ENCODE measurements at regions not wholly inside any gene's neighbourhood (a gene's known extent, or its start where the extent isn't known, plus 50 kb on each side); places are given as distances from the start of the nearest gene placed in this dataset.

DNA sequence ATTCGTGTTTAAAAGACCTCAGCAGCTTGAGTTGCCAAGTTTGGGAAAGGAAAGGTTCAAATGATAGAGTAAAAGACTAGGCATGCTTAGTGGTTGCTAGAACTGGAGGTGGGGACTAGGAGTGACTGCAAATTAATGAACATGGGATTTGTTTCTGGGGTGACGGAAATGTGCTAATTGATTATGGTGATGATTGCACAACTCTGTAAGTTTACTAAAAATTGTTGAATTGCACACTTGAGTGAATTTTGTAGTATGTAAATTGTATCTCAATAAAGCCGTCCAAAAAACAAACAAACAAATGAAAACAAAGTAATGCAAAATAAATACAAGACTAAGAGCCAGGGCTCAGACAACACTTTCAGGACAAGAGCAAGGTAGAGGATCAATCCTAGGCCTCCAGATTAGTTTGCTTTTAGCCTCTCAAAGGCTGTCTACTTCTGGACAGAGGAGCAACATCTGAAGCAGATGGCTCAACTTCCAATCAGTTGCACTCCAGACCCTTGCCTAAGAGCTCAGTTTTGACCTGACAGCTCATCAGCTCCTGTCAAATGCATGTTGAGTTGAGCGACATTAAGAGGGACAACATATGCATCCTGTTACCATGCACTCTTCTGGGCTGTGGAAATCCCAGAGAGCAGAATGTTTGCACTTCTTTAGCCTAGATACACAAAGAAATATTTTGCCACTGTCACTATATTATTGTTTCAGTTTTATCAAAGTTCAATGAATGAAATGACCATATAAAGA, 111.2 kb upstream of the ASIC2 start:
- DNase-seq, result no peak

DNA sequence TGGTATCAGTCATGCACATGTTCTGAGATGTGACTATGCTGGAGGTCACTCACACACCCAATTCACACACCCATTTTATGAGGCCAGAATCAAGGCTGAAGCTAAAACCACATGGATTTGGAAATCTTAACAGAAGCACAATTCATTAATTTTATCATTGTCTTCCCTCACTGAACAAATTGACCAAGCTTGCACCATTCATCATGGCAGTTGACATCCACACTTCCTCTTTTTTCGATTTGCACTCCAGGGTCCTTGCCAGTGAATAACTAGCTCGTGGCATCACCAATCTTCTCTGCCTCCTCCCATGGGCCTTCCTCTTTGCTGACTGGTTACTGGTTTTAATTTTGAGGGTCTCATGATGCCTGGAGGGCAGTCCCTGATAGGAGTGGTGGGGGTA, 123.0 kb upstream of the ASIC2 start:
- DNase-seq, result no peak

DNA sequence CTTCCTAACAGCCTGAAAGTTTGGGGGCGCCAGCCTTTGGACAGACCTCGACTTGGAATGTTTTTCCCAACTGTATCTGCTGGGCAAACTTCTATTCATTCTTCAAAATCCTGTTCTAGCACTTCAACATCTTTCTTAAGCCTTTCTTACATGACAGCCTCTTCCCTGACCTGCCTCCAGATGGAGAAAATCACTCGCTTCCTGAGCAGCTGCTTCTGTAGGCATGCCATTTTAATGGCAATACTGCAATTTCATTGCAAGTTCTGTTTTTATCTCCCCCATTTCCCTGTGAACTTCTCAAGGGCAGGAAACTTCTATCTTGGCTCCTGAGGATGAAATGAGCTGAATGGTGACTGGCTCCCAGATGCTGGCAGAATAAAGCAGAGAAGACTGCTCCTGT, 128.8 kb upstream of the ASIC2 start:
- DNase-seq, result no peak

DNA sequence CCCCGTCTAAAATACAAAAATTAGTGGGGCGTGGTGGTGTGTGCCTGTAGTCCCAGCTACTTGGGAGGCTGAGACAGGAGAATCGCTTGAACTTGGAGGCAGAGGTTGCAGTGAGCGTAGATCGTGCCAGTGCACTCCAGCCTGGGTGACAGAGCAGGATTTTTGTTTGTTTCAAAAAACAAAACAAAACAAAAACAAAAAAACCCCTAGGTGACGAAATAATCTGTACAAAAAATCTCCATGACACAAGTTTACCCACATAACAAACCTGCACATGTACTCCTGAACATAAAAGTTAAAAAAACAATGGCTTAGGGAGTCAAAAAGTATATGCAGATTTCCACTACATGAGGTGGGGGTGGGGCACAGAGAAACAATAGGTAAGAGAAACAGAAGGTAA, 140.5 kb upstream of the ASIC2 start:
- DNase-seq, result no peak

DNA sequence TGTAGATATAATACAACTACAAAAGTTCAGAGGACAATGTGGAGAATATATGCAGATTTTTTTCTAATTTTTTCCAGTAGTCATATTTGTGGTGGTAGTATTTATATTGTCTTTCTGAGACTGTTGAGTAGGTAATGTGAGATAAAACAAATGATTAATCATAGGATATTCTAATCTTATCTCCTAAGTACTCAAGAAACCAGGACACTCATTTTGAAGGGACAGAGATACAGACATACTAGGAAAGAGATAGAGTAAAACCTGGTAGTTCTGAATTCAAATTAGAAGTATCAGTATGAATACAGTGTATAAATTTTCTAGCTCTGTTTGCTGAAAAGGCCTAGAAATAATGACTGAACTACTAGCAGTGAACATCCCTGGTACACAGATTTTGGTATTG, 141.7 kb upstream of the ASIC2 start:
- DNase-seq, result no peak

DNA sequence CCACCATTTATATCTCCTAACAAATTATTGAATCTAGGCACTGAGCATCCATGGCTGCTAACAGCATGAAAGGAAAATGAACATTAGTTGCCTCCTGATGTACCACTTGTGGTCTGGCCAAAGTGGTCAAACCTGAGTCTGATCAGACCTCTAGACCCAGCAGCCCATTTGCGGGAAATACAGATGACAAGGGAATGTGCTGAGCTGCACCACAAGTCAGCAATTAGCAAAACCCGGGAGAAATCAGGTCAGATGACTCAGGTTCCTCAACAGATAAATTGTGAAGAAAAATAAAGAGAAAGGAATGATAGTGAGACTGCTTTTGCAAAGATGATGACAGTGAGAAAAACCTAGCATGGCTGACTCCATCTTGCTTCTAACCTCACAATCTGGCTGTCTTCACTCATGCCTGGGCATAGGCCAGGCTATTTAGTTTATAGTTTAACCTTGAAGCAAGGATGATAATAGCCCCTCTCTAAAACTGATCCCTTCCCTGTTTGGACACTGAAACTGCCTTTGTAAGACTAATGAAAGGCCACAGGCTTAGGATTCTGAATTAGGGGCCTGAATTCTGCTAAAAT, 142.7 kb upstream of the ASIC2 start:
- DNase-seq, result no peak

DNA sequence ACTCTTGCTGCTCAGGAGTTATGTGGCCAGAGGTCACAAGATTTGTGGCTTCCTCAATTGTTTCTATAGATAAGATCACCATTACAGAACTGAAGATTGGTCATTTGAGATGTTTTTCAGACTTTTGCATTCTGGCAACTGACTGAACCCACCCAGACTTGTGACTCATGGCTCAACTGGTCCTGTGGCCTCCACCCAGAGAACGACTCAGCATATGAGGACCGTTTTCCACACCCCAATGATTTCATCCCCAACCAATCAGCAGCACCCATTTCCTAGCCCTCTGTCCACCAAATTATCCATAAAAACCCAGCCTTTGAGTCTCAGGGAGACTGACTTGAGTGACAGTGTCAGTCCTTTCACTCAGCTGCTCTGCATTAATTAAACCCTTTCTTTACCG, 143.2 kb upstream of the ASIC2 start:
- DNase-seq, result no peak

DNA sequence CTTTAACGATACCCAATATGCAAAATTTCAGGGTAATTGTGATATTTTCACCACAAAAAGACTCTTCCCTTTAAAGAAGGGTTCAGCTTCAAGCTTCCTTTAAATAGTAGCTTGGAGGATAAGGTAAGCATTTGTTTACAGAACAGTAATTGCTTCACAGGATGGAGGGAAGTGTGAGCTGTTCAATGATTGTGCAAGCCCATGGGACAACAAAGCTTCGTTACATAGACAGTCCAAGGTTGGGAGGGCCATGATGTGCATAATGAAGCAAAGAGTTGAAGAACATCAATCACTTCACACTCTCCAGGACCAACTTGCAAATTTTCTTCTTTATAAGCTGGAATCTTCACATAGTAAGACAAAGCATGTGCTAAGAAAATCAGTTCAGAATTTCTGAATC, 145.0 kb upstream of the ASIC2 start:
- no peak for DNase-seq

DNA sequence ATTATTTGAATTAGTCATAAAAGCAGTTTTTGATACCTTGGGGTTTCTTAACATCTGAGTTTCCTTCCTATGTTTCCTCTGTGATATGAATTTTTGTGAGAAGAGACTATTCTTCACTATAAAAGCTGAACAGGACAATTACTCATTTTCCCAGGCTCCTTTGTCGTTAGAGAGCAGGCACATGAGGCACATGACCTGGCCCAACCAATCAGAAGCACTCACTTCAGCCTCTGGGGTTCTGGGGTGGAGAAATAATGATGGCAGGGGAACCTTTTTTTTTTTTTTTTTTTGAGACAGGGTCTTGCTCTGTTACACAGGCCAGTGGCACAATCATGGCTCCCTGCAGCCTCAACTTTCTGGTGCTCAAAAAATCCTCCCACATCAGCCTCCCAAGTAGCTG, 145.5 kb upstream of the ASIC2 start:
- no peak for DNase-seq

DNA sequence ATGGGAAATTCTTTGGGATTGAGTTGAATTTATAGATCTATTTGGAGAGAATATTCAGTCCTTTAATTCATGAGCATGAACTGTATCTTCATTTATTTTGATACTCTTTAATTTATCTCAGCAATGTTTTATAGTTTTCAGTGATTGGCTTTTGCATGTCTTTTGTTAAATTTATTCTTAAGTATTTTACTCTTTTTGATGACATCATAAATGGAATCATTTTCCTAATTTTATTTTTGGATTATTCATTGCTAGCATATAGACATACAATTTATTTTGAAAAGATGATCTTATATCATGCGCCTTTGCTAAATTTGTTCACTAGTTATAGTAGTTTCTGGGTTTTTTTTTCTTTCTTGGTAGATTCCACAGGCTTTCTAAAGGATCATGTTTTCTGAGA, 149.2 kb upstream of the ASIC2 start:
- no peak for DNase-seq

DNA sequence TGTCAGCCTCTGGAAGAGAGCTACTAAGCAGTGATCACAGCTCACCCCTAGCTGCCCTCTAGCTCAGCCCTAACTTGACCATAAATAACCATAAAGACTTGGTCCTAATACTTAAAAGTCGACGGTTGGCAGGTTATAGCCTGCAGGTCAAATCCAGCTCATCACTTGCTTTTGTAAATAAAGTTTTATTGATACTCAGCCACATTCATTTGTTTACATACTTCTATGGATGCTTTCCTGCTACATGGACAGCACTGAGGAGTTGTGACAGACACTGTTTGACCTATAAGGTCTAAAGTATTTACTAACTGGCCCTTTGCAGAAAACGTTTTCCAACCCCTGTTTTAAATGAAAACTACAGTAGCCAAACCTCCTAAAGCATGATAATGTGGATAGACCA, 151.6 kb upstream of the ASIC2 start:
- no peak for DNase-seq

DNA sequence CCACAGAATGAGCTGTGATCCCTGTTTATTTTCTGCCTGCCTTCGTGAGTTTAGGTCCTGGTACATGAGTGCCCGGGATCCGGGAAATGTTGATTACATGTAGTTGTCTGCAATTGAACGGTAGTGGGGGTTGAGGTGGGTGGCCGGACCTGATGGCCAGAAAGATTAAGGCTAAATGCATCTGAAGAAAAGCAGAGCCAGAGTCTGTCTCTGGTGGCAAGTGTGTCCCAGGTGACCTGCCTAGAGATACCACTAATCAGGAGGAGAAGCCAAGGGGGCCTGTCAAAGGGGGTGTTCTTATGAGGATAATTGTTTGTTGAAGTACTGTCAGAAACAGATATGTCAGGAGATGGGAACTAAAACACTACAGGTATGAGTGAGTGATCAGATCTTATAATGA, 154.0 kb upstream of the ASIC2 start:
- no peak for DNase-seq

DNA sequence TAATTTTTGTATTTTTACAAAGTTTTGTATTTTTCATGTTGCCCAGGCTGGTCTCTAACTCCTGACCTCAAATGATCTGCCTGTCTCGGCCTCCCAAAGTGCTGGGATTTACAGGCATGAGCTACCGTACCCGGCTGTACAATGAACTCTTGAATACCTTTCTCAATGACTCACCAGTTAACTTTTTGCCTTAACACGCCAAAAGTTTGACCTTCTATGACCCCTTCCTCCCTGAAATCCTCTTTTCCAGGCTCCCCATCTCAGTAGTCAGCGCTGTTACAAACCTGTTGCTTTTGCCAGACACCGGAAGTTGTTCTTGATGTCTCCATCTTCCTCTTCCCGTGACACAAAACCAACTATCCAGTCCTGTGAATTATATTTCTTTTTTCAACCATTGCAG, 158.1 kb upstream of the ASIC2 start:
- DNase-seq, result no peak

DNA sequence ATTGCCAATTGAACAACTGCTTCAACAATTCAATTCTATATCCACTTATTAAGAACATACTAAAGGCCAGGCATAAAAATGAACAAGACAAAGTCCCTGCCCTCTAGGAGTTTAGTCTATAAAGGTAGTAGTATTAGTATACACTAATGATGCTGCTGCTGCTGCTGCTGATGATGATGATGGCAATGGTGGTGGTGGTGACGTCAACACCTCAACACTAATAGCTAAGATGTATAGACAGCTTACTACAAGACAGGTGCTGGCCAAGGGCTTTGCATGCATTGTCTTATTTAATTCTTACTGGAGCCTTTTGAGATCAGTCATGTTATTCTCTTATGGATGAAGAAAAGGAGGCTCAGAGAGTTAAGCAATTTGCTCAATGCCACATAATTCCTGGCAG, 164.4 kb upstream of the ASIC2 start:
- no peak for DNase-seq

DNA sequence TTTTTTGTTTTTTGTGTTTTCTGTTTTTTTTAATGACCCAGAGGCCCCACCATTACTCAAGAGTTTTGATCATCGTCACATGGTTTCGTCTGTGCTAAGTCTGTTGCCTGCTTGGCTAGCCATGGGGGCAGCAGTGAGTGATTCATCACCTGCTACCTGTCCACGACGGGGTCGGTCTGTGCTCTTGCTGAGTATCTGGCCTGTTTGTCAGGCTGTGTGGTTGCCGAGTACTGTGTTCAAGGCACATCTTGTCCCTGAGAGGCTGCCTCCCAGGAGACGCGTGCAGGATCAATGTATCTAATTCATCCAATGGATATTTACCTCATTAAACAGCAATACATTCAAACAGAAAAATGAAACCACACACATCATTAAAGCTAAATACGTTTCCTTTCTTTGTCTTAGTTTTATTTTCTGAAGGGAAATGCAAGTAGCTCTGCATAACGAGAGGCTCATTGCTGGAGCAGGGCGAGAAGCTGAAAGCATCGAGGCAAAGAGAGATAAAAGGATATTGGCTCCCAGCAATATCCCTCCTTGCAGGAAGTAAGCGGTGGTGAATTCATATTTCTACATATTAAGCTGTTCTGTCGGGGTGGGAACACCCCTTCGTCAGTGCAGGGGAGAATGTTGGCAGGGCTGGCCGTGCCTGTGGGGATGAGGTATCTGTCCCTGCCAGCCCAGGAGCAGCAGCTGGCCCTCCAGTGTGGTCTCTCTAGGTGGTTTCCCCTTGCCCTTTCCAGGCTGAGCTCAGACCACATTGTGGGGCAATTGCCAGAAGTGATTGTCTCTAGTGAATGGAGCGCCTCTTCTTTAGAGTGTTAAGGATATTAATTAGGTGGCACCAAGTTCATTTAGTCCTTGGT, 166.2 kb upstream of the ASIC2 start:
- DNase-seq, result no peak

DNA sequence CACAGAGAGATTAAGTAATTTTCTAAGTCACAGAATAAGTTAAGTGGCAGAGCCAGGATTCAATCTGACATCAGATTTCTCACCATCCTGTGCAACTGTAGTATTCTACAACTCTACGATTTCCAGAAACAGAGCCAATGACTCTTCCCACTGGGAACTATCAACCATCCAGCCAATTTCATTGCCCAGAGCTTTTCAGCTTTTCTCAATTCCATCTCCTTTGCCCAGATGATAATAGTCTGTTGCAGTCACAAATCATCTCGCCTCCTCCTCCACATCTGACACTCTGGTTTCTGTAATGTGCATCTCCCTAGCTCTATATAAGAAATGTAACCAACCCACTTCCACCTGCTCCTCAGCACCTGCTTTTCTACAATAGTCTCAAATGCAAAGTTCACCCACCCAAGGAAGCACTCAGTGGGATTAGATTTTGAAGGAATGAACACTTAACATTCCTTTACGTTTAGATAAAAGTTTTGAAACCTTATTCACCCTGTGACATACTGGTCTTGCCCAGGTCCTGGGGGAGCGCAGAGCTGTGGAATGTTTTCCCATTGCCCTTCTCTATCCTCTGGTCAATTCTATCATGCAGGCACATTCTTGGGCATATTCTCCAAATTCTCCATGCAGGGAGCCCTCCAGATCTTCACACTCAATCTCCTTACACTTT, 167.8 kb upstream of the ASIC2 start:
- DNase-seq, result no peak

DNA sequence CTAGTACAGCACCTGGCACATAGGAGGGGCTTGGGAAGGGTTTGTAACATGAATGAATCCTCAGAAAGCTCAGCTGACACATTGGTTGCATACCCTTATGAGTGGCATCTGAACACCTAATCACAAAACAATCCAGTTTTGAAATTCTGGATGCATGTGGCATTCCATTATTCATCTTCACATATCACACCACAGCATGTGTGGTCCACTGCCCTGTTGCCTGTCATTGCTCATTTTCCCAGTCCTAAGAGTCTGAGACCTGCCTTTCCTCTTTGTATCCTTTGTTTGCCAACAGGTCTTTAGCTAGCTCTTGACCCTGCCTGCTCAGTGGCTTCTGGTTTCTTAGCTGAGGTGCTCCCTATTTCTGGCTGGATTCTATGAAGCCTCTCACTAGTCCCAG, 170.8 kb upstream of the ASIC2 start:
- DNase-seq, result no peak

DNA sequence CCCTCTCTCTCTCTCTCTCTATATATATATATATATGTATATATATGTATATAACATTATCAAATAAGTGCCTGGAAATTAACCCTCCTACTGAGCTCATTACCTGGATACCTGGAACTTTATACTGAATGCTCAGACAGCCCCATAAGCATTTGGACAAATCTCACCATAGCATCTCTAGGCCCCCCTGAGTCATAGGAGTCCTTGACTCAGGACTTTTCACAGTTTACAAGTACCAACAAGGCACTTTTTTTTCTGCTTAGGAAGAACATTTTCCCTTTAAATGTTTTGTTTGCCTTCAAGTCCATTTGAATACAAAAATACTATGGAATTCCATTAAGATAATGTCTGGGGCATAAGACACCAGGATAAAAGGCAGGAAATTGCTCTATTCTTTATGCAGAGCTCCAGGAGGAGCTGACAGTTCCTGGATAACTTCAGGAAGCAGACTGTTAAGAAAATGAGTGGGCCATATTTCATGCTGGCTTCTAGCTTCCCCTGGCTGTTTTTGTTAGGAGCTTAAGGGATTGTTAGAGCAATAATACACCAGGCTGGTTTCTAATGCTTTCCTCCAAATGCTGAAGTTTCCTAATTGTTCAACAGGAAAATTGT, 171.7 kb upstream of the ASIC2 start:
- no peak for DNase-seq

DNA sequence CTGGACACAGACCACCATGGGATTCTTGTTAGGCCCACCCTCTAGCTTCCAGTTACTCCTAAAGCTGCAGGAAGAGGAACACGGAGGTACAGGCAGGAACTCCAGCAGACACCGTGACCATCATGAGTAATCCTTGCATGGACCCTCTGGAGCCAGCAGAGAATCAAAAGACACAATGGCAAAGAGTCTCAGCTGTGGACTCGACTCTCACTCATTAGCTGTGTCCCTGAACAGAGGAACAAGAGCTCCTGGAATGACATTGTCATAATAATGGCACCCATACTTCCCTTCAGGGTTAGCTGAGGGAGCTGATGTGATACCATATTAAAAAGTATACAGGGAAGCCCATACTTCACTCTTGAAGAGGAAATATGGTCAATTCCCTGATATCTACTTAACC, 176.3 kb upstream of the ASIC2 start:
- DNase-seq, result no peak

DNA sequence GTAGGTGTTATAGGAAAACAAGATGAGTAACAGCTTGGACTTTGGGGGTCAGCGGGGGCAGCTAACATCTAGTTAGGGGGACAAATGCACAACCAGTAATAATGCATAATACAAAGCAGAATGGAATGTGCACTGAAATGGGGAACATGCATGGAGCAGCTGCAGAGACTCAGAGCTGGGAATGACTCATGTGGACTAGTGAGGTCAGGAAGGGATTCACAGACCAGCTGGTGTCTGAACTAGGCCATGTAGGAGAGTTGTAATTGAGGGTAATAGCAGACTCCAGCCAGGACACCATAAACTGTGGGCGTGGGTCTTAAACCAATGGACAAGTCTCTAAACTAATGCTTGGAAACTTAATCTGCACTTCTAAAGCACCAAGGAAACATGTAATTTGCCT, 176.8 kb upstream of the ASIC2 start:
- no peak for DNase-seq

DNA sequence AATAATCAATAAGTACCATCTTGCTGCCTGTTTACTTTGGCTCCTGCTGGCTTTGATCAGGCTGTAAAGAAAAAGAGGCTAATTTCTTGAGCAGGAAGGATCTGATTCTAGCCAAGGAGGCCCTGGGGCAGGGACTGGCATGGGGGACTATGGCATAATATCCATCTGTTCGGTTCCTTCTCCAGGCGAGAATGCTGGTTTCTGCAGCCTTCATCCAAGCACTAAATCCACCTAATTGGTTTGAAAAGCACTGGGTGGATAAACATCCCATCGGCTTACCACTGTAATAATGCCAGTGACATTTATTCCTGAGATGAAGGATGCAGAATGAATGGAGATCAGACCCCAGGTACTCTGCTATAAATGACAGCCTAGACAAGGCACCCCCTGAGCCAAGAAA, 180.0 kb upstream of the ASIC2 start:
- DNase-seq, result no peak

DNA sequence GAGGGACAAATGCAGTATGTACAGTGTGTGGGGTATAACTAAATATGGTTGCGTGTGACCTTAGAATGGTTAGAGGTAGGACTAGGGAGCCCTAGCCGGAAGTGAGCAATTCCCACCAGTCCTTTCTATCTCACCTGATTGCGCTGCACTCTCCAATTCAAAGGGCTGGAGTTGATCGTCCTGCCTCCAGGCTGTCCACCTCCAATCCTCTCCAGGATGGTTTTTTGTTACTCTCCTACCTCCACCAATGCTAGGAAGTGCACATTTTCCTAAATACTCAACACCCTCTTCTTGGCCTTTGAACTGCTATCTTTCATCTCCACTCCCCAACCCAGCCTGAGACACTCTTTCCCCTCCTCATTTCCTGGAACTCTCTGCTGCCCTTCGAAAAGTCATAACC, 181.7 kb upstream of the ASIC2 start:
- no peak for DNase-seq

DNA sequence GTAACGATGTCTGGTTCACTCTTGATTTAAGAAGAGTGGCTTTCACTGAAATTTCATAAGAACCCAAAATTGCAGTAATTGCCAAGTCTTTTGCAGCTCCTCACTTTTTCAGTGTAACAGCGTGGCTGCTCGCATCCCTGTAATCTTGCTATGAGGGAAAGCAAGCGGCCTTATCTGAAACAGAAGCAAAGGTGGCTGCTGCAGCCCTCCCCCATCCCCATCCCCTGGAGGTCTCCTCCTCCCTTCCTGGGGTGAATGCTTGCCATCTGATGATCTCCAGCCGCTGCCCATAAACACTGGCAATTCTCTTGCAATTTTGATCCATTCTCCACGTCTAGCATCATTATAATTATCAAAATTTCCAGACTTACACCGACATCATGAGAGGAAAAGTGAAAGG, 182.5 kb upstream of the ASIC2 start:
- no peak for DNase-seq
